Osteoblast (primary cell): ENCODE measurements at regions not wholly inside any gene's neighbourhood (a gene's known extent, or its start where the extent isn't known, plus 50 kb on each side); places are given as distances from the start of the nearest gene placed in this dataset.

Source experiments
- DNase-seq: peaks from one replicate; pipeline ENCODE4 v3.0.0; 2011; ENCODE audit warnings: low spot score, mixed read lengths; ENCODE audit not compliant: insufficient read length; ENCODE audit errors: missing footprints
- H2AFZ ChIP-seq: 2 replicates; pipeline ENCODE4 v1.6.0; 2011; ENCODE audit warnings: mild to moderate bottlenecking, low read length
- H3K27ac ChIP-seq: 2 replicates; pipeline ENCODE4 v1.5.1; 2011; ENCODE audit warnings: mild to moderate bottlenecking, low read depth, low read length, moderate library complexity
- H3K27me3 ChIP-seq: 2 replicates; pipeline ENCODE4 v1.6.0; 2012; ENCODE audit warnings: mild to moderate bottlenecking, control low read depth, inconsistent platforms, low read length, moderate library complexity; ENCODE audit not compliant: insufficient read depth
- H3K36me3 ChIP-seq: 2 replicates; pipeline ENCODE4 v1.5.1; 2011; ENCODE audit warnings: mild to moderate bottlenecking, low read length, control low read depth, moderate library complexity; ENCODE audit not compliant: insufficient read depth
- H3K4me1 ChIP-seq: 2 replicates; pipeline ENCODE4 v1.5.1; 2011; ENCODE audit warnings: mild to moderate bottlenecking, low read length, control low read depth, moderate library complexity; ENCODE audit not compliant: insufficient read depth
- H3K4me2 ChIP-seq: 2 replicates; pipeline ENCODE4 v1.6.0; 2011; ENCODE audit warnings: mild to moderate bottlenecking, low read length; ENCODE audit not compliant: insufficient read depth
- H3K4me3 ChIP-seq: fragments of 200-600 bp; sonication (generic); 3 replicates; pipeline ENCODE4 v1.5.1; 2012; ENCODE audit warnings: mild to moderate bottlenecking, low read length, inconsistent platforms; ENCODE audit not compliant: insufficient read depth
- H3K79me2 ChIP-seq: 2 replicates; pipeline ENCODE4 v1.6.0; 2012; ENCODE audit warnings: mild to moderate bottlenecking, low read length, control low read depth, inconsistent platforms; ENCODE audit not compliant: insufficient read depth
- H3K9me3 ChIP-seq: 2 replicates; pipeline ENCODE4 v1.5.1; 2011; ENCODE audit warnings: low read depth, low read length, control low read depth
- H4K20me1 ChIP-seq: 2 replicates; pipeline ENCODE4 v1.6.0; 2012; ENCODE audit warnings: mild to moderate bottlenecking, low read length, control low read depth; ENCODE audit not compliant: insufficient read depth
- TF ChIP-seq, protein P1 (sequence below): IDR thresholded peaks from 2 replicates; pipeline ENCODE4 v1.5.1; 2011; ENCODE audit warnings: mild to moderate bottlenecking, low read depth, low read length, moderate library complexity; ENCODE audit errors: extremely low read depth

DNA sequence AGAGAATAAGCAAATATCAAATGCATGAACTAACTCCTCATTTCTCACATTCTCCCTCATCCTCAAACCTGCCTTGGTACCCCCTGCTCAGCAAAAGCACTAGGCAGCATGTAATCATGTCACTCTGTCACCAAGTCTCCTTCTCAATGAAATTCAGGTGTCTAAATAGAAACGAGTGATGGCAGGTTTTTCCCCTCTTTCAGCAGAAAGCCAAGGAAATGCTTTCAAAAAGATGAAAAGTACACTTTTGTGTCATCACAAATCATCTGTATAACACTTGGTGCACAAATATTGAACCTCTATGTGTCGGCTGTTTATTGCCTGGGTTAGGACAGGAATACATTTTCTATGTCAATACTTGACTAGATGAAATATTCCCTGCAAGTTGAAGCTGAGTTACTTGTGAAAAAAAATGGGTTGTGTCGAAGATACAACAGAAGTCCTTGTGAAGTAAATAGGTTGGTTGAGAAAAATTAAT, 285.1 kb upstream of the MAGEB18 start:
- Histone ChIP-seq H3K36me3 (no peaks in the 10 kb centered on the region), H3K79me2 (no peaks in the 10 kb centered on the region), H3K4me1 (no peaks in the 10 kb centered on the region), H4K20me1 (no peaks in the 10 kb centered on the region), H3K4me3 (no peak overlapping the region), H3K9me3 (no peaks in the 10 kb centered on the region), H3K27ac (no peak overlapping the region), H3K27me3 (no peaks in the 10 kb centered on the region), H2AFZ (no peak overlapping the region), H3K4me2 (no peak overlapping the region)
- TF ChIP-seq, protein P1, sequence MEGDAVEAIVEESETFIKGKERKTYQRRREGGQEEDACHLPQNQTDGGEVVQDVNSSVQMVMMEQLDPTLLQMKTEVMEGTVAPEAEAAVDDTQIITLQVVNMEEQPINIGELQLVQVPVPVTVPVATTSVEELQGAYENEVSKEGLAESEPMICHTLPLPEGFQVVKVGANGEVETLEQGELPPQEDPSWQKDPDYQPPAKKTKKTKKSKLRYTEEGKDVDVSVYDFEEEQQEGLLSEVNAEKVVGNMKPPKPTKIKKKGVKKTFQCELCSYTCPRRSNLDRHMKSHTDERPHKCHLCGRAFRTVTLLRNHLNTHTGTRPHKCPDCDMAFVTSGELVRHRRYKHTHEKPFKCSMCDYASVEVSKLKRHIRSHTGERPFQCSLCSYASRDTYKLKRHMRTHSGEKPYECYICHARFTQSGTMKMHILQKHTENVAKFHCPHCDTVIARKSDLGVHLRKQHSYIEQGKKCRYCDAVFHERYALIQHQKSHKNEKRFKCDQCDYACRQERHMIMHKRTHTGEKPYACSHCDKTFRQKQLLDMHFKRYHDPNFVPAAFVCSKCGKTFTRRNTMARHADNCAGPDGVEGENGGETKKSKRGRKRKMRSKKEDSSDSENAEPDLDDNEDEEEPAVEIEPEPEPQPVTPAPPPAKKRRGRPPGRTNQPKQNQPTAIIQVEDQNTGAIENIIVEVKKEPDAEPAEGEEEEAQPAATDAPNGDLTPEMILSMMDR = no peak
- no peak for DNase-seq

DNA sequence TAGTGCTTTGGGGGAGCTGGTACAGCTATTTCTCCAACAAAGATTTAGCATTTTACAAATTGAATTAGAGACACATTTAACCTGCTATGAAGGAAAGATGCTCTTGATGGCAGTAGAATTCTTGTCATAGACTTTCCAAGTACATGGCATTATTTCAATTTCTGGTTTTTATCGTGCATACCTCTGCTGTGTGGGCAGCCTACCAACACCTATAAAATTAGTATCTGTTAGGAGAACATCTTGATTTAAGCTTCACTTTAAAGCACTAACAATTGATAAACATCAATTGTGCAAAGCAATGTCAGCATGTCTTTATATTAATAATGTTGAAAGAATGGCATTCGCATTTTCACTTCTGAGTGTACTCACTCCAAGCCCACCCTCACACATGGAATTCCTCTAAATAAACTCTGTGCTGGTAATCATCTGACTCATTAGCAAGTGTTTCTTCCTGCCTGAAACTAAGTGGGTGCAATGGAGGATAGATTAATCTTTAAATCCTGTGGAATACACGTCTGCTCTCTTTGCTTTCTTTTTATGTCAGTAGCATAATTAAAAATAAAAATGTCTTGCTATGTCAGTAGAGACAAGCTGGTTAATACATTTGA, 279.8 kb upstream of the MAGEB18 start:
- Histone ChIP-seq H3K4me1 (no peaks in the 10 kb centered on the region), H3K27ac (no peak overlapping the region), H3K79me2 (no peaks in the 10 kb centered on the region), H3K9me3 (peaks cover 3% of the 10 kb centered on the region), H3K4me3 (no peak overlapping the region), H2AFZ (no peak overlapping the region), H3K27me3 (no peaks in the 10 kb centered on the region), H3K4me2 (no peak overlapping the region), H4K20me1 (no peaks in the 10 kb centered on the region), H3K36me3 (no peaks in the 10 kb centered on the region)
- TF ChIP-seq, protein P1 = no peak
- DNase-seq = no peak

DNA sequence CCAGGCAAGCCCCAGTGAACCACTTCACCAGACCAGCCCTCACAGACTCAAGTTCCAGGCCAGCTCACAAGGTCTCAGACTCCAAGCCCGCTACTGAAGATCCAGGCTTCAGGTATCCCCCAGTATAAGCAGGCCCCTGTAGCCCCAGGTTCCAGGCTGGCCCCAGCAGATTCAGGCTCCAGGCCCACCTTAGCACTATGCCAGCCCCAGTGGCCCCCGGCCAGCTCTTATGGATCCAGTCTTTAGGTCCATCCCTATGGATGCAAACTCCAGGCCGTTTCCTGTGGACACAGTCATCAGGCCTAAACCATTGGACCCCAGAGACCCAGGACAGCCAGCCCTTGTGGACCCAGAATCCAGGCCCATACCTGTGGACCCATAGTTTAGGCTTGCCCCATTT, 277.8 kb upstream of the MAGEB18 start:
- Histone ChIP-seq H3K9me3 (peaks cover 3% of the 10 kb centered on the region), H3K27me3 (no peaks in the 10 kb centered on the region), H2AFZ (no peak overlapping the region), H3K27ac (no peak overlapping the region), H3K4me1 (no peaks in the 10 kb centered on the region), H3K36me3 (no peaks in the 10 kb centered on the region), H3K4me2 (no peak overlapping the region), H3K4me3 (no peak overlapping the region), H4K20me1 (no peaks in the 10 kb centered on the region), H3K79me2 (no peaks in the 10 kb centered on the region)
- TF ChIP-seq, protein P1 = no peak
- DNase-seq = no peak

DNA sequence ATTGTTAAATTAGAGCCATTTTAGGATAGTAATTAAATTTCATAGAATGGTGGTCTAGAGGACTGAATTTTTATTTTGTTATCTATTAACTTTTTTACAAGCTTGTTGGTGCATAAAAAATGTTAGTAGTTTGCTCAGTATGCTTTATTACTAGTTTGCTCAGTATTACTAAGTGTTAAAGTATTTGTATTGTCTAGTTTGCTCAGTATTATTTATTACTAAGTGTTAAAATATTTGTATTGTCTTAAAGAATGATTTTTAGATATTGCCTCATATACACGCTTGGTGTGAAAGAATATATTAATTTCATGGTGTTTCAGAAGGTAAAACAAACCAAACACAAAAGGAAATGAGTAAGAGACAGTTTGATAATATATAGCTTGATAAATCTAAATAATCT, 268.4 kb upstream of the MAGEB18 start:
- Histone ChIP-seq H3K27ac (no peak overlapping the region), H3K4me2 (no peak overlapping the region), H3K27me3 (no peaks in the 10 kb centered on the region), H3K4me1 (no peaks in the 10 kb centered on the region), H3K79me2 (no peaks in the 10 kb centered on the region), H3K4me3 (no peak overlapping the region), H4K20me1 (no peaks in the 10 kb centered on the region), H3K36me3 (no peaks in the 10 kb centered on the region), H2AFZ (no peak overlapping the region), H3K9me3 (no peaks in the 10 kb centered on the region)
- TF ChIP-seq, protein P1 = no peak
- no peak for DNase-seq
